GDM1 (cell line): ENCODE measurements at regions not wholly inside any gene's neighbourhood (a gene's known extent, or its start where the extent isn't known, plus 50 kb on each side); places are given as distances from the start of the nearest gene placed in this dataset.

Experiments
- DNase-seq: peaks from one replicate; lab custom pipeline; 2025; lab: John Stamatoyannopoulos, UW

GRCh38 chr6:62479697-62480220, 193.7 kb upstream of the KHDRBS2 start:
- DNase-seq = no peak

- DNase-seq = no peak
Measured at GRCh38 chr6:62474793-62475192, 188.8 kb upstream of the KHDRBS2 start.

GRCh38 chr6:62466607-62467006, 180.6 kb upstream of the KHDRBS2 start:
- DNase-seq = no peak

GRCh38 chr6:62465206-62465605, 179.2 kb upstream of the KHDRBS2 start:
- no peak for DNase-seq

GRCh38 chr6:62452586-62452985, 166.6 kb upstream of the KHDRBS2 start:
- no peak for DNase-seq

GRCh38 chr6:62446647-62447316, 160.8 kb upstream of the KHDRBS2 start:
- DNase-seq = no peak

- no peak for DNase-seq
Measured at GRCh38 chr6:62445521-62445920, 159.5 kb upstream of the KHDRBS2 start.

- no peak for DNase-seq
Measured at GRCh38 chr6:62441182-62441581, 155.2 kb upstream of the KHDRBS2 start.

- no peak for DNase-seq
Measured at GRCh38 chr6:62429781-62430180, 143.8 kb upstream of the KHDRBS2 start.

- no peak for DNase-seq
Measured at GRCh38 chr6:62400521-62401259, 114.7 kb upstream of the KHDRBS2 start.

- DNase-seq = no peak
Measured at GRCh38 chr6:62393608-62394007, 107.6 kb upstream of the KHDRBS2 start.

GRCh38 chr6:62392291-62392690, 106.3 kb upstream of the KHDRBS2 start:
- DNase-seq = no peak

GRCh38 chr6:62391358-62391757, 105.3 kb upstream of the KHDRBS2 start:
- no peak for DNase-seq

- no peak for DNase-seq
Measured at GRCh38 chr6:62390401-62390800, 104.4 kb upstream of the KHDRBS2 start.

- DNase-seq = no peak
Measured at GRCh38 chr6:62371453-62372210, 85.6 kb upstream of the KHDRBS2 start.

GRCh38 chr6:62367601-62368000, 81.6 kb upstream of the KHDRBS2 start:
- DNase-seq = peak; percentile 6

GRCh38 chr6:62362097-62362496, 76.1 kb upstream of the KHDRBS2 start:
- DNase-seq = no peak

- DNase-seq = no peak
Measured at GRCh38 chr6:62357835-62358234, 71.8 kb upstream of the KHDRBS2 start.

GRCh38 chr6:62354261-62354660, 68.2 kb upstream of the KHDRBS2 start:
- DNase-seq = no peak

GRCh38 chr6:62345962-62346689, 60.1 kb upstream of the KHDRBS2 start:
- no peak for DNase-seq

- no peak for DNase-seq
Measured at GRCh38 chr6:62345446-62345845, 59.4 kb upstream of the KHDRBS2 start.

- no peak for DNase-seq
Measured at GRCh38 chr6:62344850-62345249, 58.8 kb upstream of the KHDRBS2 start.
